Erythroblast (primary cell): ENCODE measurements at regions not wholly inside any gene's neighbourhood (a gene's known extent, or its start where the extent isn't known, plus 50 kb on each side); places are given as distances from the start of the nearest gene placed in this dataset.

ENCODE experiments used
- DNase-seq, 2 experiments: peaks; one replicate each; lab custom pipeline; 2025; lab: John Stamatoyannopoulos, UW
- GATA1 ChIP-seq: IDR thresholded peaks from 2 replicates; pipeline ENCODE4 v1.6.1; 2011; ENCODE audit warnings: low read depth, mild to moderate bottlenecking, control low read depth, low read length, moderate library complexity
- POLR2A ChIP-seq: IDR thresholded peaks from 2 replicates; pipeline ENCODE4 v1.6.1; 2011; ENCODE audit warnings: mild to moderate bottlenecking, low read length

DNA sequence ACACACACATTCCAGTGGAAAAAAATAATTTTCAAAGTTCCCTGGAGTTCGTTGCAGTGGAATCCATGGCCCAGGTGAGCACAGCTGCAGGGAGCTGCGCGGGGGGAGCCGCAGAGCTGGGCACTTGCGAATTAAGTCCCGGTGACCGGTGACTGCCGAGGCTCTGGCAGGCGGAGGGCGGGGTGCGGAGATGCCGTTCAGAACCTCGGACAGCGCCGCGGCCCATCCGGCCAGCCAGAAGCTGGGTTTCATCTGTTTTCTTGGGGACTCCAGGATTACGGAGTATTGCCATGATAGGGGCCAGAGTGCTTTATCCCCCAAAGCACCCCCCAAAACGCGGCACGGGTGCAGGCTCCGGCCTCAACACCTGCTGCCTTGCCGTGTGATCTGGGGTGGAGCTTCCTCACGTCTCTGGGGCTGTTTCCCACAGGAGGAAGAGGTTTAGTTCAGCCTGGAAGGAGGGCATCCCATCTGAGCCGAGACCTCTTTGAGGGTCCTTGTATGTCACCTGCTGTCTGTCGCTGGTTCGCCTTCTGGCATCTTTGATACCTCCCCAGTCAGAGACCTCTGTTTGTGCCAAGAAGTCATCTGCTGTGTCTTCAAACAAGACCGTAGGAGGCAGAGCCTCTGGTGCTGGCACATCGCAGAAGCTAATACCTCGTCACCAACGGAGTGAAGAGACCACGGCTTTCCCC, 99.4 kb downstream of the YTHDF1 start:
- peak; percentile 30 to 40 for DNase-seq
- TF ChIP-seq POLR2A (no peak), GATA1 (no peak)

DNA sequence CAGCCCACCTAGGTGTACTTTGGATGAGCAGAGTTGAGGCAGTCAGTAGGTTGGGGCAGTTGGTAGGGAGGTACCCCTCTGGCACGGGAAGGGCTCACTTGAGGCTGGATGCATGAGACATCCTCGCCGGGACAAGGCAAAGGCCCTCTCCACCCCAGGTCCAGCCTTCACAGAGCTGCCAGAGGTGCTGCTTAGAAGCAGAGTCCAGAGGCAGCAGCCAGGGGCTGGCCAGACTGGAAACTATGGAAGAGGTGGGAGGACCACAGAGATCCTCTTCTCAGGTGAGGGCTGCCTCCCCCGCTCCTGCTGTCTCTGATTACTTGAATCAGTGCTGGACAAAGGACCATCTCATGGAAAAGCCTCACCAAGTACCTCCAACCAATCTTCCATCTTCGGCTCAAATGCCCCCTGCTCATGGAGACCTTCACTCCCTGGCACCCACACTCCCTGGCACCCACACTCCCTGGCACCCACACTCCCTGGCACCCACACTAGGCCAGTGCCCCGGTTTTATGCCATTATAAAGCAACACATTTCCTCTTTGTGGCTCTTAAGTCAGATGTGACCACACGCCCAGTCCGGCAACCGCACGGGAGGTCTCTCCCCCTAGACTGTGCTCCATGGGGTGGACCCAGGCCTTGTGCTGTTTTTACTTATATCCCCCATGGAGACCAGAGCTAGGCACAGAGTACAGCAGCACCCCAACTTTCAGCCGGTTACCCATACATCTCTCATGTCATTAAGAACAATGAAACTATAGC, 100.1 kb downstream of the YTHDF1 start:
- TF ChIP-seq POLR2A: no peak
- TF ChIP-seq GATA1: no peak
- no peak for DNase-seq

DNA sequence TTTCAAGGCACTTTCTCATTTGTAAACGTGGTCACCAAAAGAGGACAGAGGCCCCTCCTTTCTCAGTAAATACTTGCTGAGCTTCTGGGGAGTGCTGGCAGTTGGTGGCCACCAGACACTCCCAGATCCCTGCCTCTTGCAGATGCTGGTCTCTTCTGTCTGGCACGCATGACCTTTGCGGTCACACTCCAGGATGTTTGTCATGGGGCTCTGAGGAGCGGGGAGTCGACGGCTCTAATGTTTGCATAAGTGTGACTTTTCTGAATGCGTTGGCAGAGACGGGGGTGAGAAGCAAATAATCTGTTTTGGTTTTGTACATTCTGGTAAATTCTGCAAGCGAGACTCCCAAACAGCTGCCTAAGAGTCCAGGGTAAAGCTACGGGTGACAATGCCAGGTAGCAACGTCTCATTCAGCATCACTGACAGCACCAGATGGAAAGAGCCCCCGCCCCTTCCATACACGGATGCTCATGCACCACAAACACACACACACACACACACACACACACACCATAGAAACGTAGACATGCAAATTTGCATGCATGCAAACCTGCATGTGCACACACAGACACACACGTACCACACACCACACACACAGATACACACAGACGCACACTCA, 101.1 kb downstream of the YTHDF1 start:
- no peak for DNase-seq
- TF ChIP-seq GATA1: no peak
- no peak for TF ChIP-seq POLR2A

DNA sequence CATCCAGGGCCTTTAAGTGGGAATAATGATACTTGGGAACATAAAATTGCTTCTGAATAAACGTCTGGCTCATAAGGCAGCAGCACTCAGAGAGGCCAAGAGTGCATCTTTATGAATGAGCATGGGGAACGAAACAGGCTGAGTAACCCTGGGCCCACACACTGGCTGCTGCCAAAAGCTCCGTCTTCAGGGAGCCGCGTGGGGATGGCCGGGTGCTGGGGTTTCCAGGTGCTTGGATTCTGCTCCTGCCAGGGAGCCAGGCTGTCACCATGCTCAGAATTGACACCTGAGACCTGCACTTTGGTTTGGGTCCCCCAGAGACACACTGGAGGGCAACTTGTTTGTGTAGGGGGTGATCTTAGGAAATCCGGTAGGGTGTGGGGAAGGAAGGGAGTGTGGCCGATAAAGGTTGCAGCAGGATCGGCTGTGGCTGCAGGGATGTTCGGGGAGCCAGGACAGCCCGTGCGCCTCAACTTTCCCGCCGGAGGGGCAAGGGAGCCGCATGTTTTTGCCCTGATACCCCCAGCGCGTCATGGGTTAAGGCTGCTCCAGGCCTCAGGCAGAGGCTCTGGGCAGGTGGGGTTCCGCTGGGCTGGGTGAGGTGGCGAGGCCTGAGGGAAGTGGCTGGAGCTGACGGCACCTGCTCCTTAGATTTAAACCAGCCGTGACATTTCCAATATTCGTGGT, 101.8 kb downstream of the YTHDF1 start:
- TF ChIP-seq GATA1 (no peak), POLR2A (no peak)
- no peak for DNase-seq

DNA sequence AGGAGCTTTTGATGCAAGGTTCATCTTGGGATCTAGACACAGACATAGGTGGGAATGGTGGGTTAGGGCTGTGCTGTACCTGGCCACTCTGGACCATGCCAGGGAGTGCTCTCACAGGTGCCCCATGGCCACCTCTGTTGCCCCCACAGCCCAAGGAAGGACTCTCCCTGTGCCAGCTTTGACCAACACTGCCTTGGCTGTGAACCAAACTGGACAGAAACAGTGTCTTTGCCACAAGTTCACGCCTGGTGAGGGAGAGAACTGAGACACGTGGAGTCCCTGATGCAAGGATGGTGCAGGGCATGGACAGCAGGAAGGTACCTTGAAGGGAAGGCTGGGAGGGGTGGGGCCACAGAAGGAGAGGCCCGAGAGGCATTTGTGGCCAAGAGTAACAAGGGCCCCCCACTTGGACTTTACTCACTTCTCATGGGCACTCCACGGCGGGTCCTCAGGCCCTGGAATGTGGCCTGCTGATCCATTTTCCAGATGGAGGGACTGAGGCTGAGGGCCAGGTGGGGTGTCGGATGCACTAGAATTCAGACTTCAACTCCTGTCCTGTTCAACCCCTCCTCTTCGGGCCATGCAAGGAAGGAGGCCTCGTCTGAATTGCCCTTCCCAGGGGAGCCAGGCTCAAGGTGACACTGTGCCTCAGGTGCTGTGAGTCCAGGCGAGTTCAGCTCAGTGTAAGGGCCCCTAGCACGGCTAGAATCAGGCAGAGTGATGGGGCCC, 103.3 kb downstream of the YTHDF1 start:
- no peak for DNase-seq
- TF ChIP-seq GATA1: no peak

DNA sequence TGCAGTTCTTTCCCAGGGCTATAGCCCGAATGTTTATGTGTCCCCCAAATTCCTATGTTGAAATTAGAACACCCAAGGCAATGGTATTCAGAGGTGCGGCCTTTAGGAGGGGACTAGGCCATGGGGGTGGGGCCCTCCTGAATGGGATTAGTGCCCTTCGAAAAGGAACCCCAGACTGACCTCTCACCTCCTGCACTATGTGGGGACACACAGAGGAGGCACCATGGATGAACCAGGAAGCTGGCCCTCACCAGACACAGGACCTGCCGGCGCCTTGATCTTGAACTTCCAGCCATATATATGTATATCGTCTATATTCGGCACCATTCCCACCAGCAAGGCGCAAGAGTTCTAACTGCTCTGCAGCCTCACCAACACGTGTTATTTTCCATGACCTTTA, 101.5 kb upstream of the BHLHE23 start:
- DNase-seq: no peak
- TF ChIP-seq GATA1 (no peak), POLR2A (no peak)

DNA sequence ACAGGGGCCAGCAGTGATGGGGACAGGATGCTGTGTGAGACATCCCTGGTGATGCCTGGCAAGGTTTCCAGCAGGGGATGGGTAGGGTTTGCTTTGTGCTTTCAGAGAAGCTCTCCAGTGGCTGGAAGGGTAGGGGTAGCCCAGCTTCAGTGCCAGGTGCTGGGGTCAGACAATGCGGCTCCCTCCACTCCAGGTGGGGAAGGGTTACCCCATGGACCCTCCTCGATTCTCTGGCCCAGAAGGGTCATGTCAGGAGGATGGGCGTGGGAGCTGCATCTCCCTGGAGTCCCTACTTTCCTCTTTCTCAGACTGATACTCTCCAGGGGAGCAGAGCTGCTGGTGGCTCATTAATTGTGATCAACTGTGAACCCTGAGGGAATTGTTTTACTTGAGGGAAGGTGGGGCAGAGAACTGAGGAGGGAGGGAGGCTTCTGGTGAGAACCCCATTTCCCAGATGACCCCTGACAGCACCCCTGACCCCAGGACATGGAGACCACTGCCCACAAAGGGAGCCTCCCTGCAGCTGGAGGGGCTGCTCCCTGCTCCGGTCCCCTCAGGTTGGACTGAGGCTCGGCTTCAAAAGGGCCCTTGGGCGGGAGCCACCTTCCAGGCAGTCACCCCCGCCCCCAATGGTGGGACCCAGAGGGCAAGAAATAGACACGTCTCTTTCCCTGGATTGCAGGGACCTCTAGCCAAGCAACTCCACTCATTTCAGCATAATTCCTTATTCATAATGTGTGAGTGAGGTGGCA, 100.9 kb upstream of the BHLHE23 start:
- no peak for TF ChIP-seq GATA1
- TF ChIP-seq POLR2A: no peak
- no peak for DNase-seq

DNA sequence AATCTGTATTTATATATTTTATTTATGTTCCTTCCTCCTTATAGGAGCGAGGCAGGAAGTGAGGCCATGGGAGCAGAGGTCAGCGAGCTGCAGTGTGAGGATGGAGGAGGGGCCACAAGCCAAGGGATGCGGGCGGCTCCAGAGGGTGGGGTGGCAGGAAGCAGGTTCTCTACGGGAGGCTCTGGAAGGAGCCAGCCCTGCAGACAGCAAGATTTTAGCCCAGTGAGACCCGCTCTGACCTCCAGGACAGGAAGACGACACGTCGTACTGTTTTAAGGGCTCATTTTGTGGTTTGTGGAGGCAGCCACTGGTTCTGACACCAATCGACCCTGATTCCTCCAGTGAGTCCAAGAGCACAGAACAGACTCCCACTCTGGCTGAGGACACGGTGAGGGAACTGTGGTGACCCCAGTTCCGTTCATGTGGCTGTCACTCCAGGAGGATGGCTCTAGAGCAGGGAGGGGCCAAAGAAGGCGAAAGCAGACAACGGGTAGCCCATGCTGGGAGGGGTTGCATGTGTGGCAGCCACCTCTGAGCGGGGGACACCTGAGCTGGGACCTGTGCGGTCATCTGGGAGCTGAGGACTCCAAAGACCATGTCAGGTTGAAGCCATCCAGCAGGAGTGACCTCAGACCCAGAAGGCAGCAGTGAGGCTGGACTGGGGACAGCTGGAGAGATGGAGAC, 100.1 kb upstream of the BHLHE23 start:
- no peak for TF ChIP-seq POLR2A
- TF ChIP-seq GATA1: no peak
- DNase-seq: no peak

DNA sequence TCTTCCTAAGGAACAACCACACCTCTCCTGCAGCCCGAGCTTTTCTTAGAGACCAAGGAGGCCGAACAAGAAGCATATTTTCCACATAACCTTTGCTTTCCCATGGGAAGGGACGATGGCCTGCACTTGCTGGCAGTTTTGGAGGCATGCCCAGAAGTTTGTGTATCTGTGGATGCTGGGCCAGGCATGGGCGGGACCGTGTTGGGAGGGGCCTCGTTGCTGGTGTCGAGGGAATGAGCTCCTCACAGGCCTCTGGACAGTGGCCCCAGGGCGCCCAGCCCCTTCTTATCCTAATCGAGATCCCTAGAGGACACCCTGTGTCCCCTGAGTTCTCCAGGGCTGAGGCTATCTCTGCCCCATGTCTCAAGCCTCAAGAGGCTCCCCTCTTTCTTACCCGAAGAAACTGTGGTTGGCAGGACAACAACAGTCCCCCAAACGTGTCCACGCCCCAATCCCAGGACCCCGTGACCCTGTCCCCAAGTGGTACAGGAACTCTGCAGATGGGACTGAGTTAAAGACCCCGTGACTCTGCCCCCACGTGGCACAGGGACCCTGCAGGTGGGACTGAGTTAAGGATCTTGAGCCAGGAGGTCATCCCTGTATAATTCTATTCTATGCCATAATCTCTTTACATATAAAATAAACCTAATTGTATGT, 99.5 kb upstream of the BHLHE23 start:
- TF ChIP-seq GATA1: no peak
- TF ChIP-seq POLR2A: no peak
- DNase-seq: no peak

DNA sequence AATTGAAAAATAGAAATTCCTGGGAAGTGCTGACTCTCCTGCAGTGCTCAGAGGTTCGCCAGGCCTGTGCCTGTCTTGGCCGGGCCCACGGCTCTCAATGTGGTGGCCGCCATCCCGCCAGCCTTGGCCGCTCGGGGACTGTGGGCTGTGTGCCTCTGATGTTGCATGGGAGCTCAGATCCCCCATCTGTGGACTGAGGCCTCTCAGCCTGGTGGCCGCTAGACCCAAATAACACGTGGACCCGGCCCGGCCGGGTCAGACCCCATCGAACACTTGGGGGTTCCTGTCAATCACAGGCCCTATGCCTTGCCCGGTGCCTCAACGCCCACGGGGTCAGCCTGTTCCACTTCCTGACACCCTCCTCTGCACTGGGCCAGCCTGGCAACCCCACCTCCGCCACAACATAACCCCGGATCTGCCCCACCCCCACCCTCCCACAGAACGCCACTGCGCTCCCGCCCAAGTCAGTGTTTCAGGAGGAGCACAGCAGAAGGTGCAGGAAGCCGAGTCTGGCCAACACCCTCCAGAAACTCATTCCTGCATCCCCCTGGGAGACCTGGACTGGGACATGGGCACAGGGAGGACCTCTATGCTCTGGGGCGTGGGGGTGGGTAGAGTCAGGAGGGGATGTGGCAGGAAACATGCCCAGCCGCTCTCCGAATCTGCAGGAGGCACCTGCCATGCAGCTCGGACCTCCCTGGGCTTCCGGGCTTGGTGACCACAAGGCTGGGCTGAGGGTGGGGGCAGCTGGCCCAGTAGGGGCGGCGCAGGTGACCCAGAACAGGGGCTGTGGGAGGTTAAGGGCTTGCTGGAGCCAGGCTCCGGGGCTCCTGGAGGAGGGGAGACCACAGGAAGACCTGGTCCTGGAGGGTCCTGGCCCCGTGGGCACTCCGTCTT, 98.7 kb upstream of the BHLHE23 start:
- TF ChIP-seq GATA1 (no peak), POLR2A (no peak)

More for the DNA sequence above, 98.7 kb upstream of the BHLHE23 start:
- no peak for DNase-seq
